Gastroesophageal sphincter (tissue), 4 donors: ENCODE measurements at regions not wholly inside any gene's neighbourhood (a gene's known extent, or its start where the extent isn't known, plus 50 kb on each side); places are given as distances from the start of the nearest gene placed in this dataset.

Experiments
- ATAC-seq: fragments of 150-250 bp; one replicate; pipeline ENCODE4 v1.9.1; 2016; ENCODE audit warnings: mild to moderate bottlenecking, moderate library complexity
- H3K27ac ChIP-seq, 4 donors: fragments of 200-600 bp; sonication (generic) in 3 of 4; 1 replicate in 3 of 4; 2 replicates in 1 of 4; pipeline ENCODE4 v1.5.1; 2016 to 2019
- H3K27me3 ChIP-seq: fragments of 200-600 bp; sonication (generic); one replicate; pipeline ENCODE4 v1.5.1; 2019
- H3K36me3 ChIP-seq, 2 donors: fragments of 200-600 bp; sonication (generic); one replicate each; pipeline ENCODE4 v1.5.1; 2019; ENCODE audit warnings: control low read depth in 1 of 2
- H3K4me1 ChIP-seq, 3 donors: fragments of 200-600 bp; sonication (generic); 1 replicate in 2 of 3; 2 replicates in 1 of 3; pipeline ENCODE4 v1.5.1; 2016 to 2019; ENCODE audit warnings: control low read depth in 2 of 3
- H3K4me3 ChIP-seq, 2 donors: fragments of 200-600 bp; sonication (generic); one replicate each; pipeline ENCODE4 v1.5.1; 2019; ENCODE audit warnings: mild to moderate bottlenecking in 1 of 2, moderate library complexity in 1 of 2
- H3K9me3 ChIP-seq, 3 donors: fragments of 200-600 bp; sonication (generic); one replicate each; pipeline ENCODE4 v1.5.1; 2017 to 2019; ENCODE audit warnings: control low read depth in 2 of 3
- CTCF ChIP-seq, 4 experiments: fragments of 200-600 bp in 2 of 4; fragments of 450-650 bp in 2 of 4; sonication (generic) in 1 of 4; IDR thresholded peaks; one replicate each; pipeline ENCODE4 v1.5.1; 2017 to 2019; ENCODE audit warnings: antibody characterized with exemption in 4 of 4, mild to moderate bottlenecking in 2 of 4, moderate library complexity in 2 of 4
- EP300 ChIP-seq: sonication (generic); formaldehyde crosslinking; IDR thresholded peaks from one replicate; pipeline ENCODE4 v1.6.1; 2017; ENCODE audit warnings: antibody characterized with exemption, mild to moderate bottlenecking
- POLR2A ChIP-seq, 2 donors: fragments of 450-650 bp; IDR thresholded peaks; one replicate each; pipeline ENCODE4 v1.6.1; 2017; ENCODE audit warnings: antibody characterized with exemption in 2 of 2, mild to moderate bottlenecking in 2 of 2, moderate library complexity in 1 of 2
- POLR2AphosphoS5 ChIP-seq: sonication (generic); formaldehyde crosslinking; IDR thresholded peaks from one replicate; pipeline ENCODE4 v1.6.1; 2017; ENCODE audit warnings: antibody characterized with exemption
- WGBS, 2 donors: methylation state at CpG; one replicate each; pipeline ENCODE4 v1.1.5; 2018; ENCODE audit warnings: low coverage in 1 of 2; 5-methylcytosine and 5-hydroxymethylcytosine counted together

GRCh38 chr12:66779466-66779865 is 100.6 kb upstream of the GRIP1 start:
- Histone ChIP-seq H3K4me1 (no peaks in the 10 kb centered on the region), H3K36me3 (no peaks in the 10 kb centered on the region), H3K27ac (no peak overlapping the region), H3K9me3 (no peaks in the 10 kb centered on the region), H3K4me3 (no peak overlapping the region), H3K27me3 (no peaks in the 10 kb centered on the region)
- 87 to 92% methylated on average over 3 of the region's 3 CpGs for WGBS, 2 donors
- no peak for TF ChIP-seq CTCF (IDR thresholded peaks at IDR 0.05)
- TF ChIP-seq EP300 = no peak
- no peak for TF ChIP-seq POLR2AphosphoS5
- no peak for TF ChIP-seq POLR2A (IDR thresholded peaks at IDR 0.05)
- no peak for ATAC-seq

- Histone ChIP-seq H3K27ac (no peak overlapping the region), H3K9me3 (no peaks in the 10 kb centered on the region), H3K36me3 (no peaks in the 10 kb centered on the region), H3K27me3 (no peaks in the 10 kb centered on the region), H3K4me1 (no peaks in the 10 kb centered on the region), H3K4me3 (no peak overlapping the region)
- TF ChIP-seq EP300 = no peak
- no peak for TF ChIP-seq CTCF (IDR thresholded peaks at IDR 0.05)
- no peak for TF ChIP-seq POLR2AphosphoS5
- no peak for TF ChIP-seq POLR2A (IDR thresholded peaks at IDR 0.05)
- 68 to 72% methylated on average over 4 of the region's 4 CpGs for WGBS, 2 donors
- ATAC-seq = no peak
These were observed 107.8 kb upstream of the GRIP1 start for GRCh38 chr12:66786531-66787308.

- TF ChIP-seq EP300 = no peak
- TF ChIP-seq POLR2A (IDR thresholded peaks at IDR 0.05) = no peak
- TF ChIP-seq CTCF (IDR thresholded peaks at IDR 0.05) = no peak
- TF ChIP-seq POLR2AphosphoS5 = no peak
- H3K36me3 ChIP-seq = no peaks in the 10 kb centered on the region
- H3K4me1 ChIP-seq = no peaks in the 10 kb centered on the region
- ATAC-seq = no peak
- no peak overlapping the region for H3K27ac ChIP-seq
- no peak overlapping the region for H3K4me3 ChIP-seq
- WGBS, 2 donors = 56 to 59% methylated on average over 2 of the region's 2 CpGs
- H3K9me3 ChIP-seq = no peaks in the 10 kb centered on the region
- H3K27me3 ChIP-seq = no peaks in the 10 kb centered on the region
These were observed 120.7 kb upstream of the GRIP1 start for GRCh38 chr12:66799551-66799950.

GRCh38 chr12:66800046-66800445 is 121.2 kb upstream of the GRIP1 start:
- 75 to 88% methylated on average over 1 of the region's 1 CpG for whole genome bisulfite sequencing, 2 donors
- no peaks in the 10 kb centered on the region for H3K9me3 ChIP-seq
- TF ChIP-seq CTCF (IDR thresholded peaks at IDR 0.05) (no peak), POLR2A (IDR thresholded peaks at IDR 0.05) (no peak)
- H3K4me1 ChIP-seq = no peaks in the 10 kb centered on the region
- no peak overlapping the region for H3K4me3 ChIP-seq
- H3K27me3 ChIP-seq = no peaks in the 10 kb centered on the region
- ATAC-seq = no peak
- H3K27ac ChIP-seq = no peak overlapping the region
- no peaks in the 10 kb centered on the region for H3K36me3 ChIP-seq

GRCh38 chr12:66803930-66804329 is 125.1 kb upstream of the GRIP1 start:
- H3K27ac ChIP-seq = no peak overlapping the region
- no peak overlapping the region for H3K4me3 ChIP-seq
- H3K9me3 ChIP-seq = no peaks in the 10 kb centered on the region
- TF ChIP-seq POLR2A (IDR thresholded peaks at IDR 0.05) (no peak), EP300 (no peak), CTCF (IDR thresholded peaks at IDR 0.05) (no peak), POLR2AphosphoS5 (no peak)
- H3K4me1 ChIP-seq = no peaks in the 10 kb centered on the region
- 65 to 70% methylated on average over 7 to 8 of the region's 14 CpGs for WGBS, 2 donors
- no peaks in the 10 kb centered on the region for H3K27me3 ChIP-seq
- no peak for ATAC-seq
- no peaks in the 10 kb centered on the region for H3K36me3 ChIP-seq
